ENCODE measurements at regions not wholly inside any gene's neighbourhood (a gene's known extent, or its start where the extent isn't known, plus 50 kb on each side); places are given as distances from the start of the nearest gene placed in this dataset.

GRCh38 chr4:18816228-18816895 lies 794.8 kb upstream of the LCORL start:
- TF ChIP-seq CTCF (IDR thresholded peaks at IDR 0.05) = no peak
- TF ChIP-seq POLR2A (IDR thresholded peaks at IDR 0.05) = no peak
- no peak for TF ChIP-seq POLR2AphosphoS5 (IDR thresholded peaks at IDR 0.05)

All from transverse colon (tissue), 4 donors.